ENCODE measurements at regions not wholly inside any gene's neighbourhood (a gene's known extent, or its start where the extent isn't known, plus 50 kb on each side); places are given as distances from the start of the nearest gene placed in this dataset.

- ChIA-PET CTCF (no interaction called here), POLR2A (no interaction called here)
- TF ChIP-seq KLF10 (tag by site-specific recombination; IDR thresholded peaks at IDR 0.05) (no peak), PRDM2 (tag by site-specific recombination; IDR thresholded peaks at IDR 0.05; ENCODE audit: borderline replicate concordance) (no peak), FEZF1 (tag by site-specific recombination; IDR thresholded peaks at IDR 0.05) (no peak), ZNF768 (tag by site-specific recombination; IDR thresholded peaks at IDR 0.05) (no peak)
- no peak overlapping the region for H3K4me3 ChIP-seq (ENCODE audit: low read depth, low read length)
- no peaks in the 10 kb centered on the region for H3K36me3 ChIP-seq (ENCODE audit: control insufficient read depth in 2 of 2, insufficient read depth in 1 of 2, low read length in 2 of 2)
- H3K9me3 ChIP-seq (ENCODE audit: control insufficient read depth, insufficient read depth, low read depth, low read length), result no peaks in the 10 kb centered on the region
- H3K27ac ChIP-seq (ENCODE audit: extremely low read depth, low read depth, low read length), result no peak overlapping the region
- H3K4me1 ChIP-seq (ENCODE audit: control insufficient read depth, insufficient read depth, low read length), result no peaks in the 10 kb centered on the region
Measured at GRCh38 chr3:22691407-22691806, 511.7 kb upstream of the UBE2E2 start.

GRCh38 chr3:22691856-22692628 lies 511.1 kb upstream of the UBE2E2 start:
- Histone ChIP-seq H3K4me3 (ENCODE audit: low read depth, low read length) (no peak overlapping the region), H3K9me3 (ENCODE audit: control insufficient read depth, insufficient read depth, low read depth, low read length) (no peaks in the 10 kb centered on the region), H3K4me1 (ENCODE audit: control insufficient read depth, insufficient read depth, low read length) (no peaks in the 10 kb centered on the region), H3K27ac (ENCODE audit: extremely low read depth, low read depth, low read length) (no peak overlapping the region), H3K36me3 (ENCODE audit: control insufficient read depth in 2 of 2, insufficient read depth in 1 of 2, low read length in 2 of 2) (no peaks in the 10 kb centered on the region)
- CTCF ChIA-PET, result no interaction called here
- TF ChIP-seq ZFP3 (tag by site-specific recombination; IDR thresholded peaks at IDR 0.05; ENCODE audit: low read depth), result no peak
- TF ChIP-seq ZNF830 (tag by site-specific recombination; IDR thresholded peaks at IDR 0.05; ENCODE audit: low read depth), result no peak
- TF ChIP-seq ZNF843 (tag by site-specific recombination; IDR thresholded peaks at IDR 0.05), result no peak
- TF ChIP-seq YY1 (tag by site-specific recombination; IDR thresholded peaks at IDR 0.05), result no peak
- TF ChIP-seq YY2 (tag by site-specific recombination; IDR thresholded peaks at IDR 0.05), result no peak
- no peak for TF ChIP-seq GFI1B (tag by site-specific recombination; IDR thresholded peaks at IDR 0.05)
- POLR2A ChIA-PET, result no interaction called here

GRCh38 chr3:22700876-22701275 lies 502.3 kb upstream of the UBE2E2 start:
- no peaks in the 10 kb centered on the region for H3K4me1 ChIP-seq (ENCODE audit: control insufficient read depth, insufficient read depth, low read length)
- H3K9me3 ChIP-seq (ENCODE audit: control insufficient read depth, insufficient read depth, low read depth, low read length), result no peaks in the 10 kb centered on the region
- CTCF ChIA-PET, result no interaction called here
- no peak overlapping the region for H3K27ac ChIP-seq (ENCODE audit: extremely low read depth, low read depth, low read length)
- no peak overlapping the region for H3K4me3 ChIP-seq (ENCODE audit: low read depth, low read length)
- POLR2A ChIA-PET, result no interaction called here
- H3K36me3 ChIP-seq (ENCODE audit: control insufficient read depth in 2 of 2, insufficient read depth in 1 of 2, low read length in 2 of 2), result no peaks in the 10 kb centered on the region
- TF ChIP-seq MEIS1 (CRISPR knock-in tag; IDR thresholded peaks at IDR 0.05; ENCODE audit: borderline replicate concordance) (no peak), ZNF140 (tag by site-specific recombination; IDR thresholded peaks at IDR 0.05) (no peak), ZFHX2 (tag by site-specific recombination; conservative IDR thresholded peaks at IDR 0.05) (no peak), ZNF580 (tag by site-specific recombination; IDR thresholded peaks at IDR 0.05) (no peak), ZNF2 (tag by site-specific recombination; IDR thresholded peaks at IDR 0.05) (no peak), MZF1 (tag by site-specific recombination; IDR thresholded peaks at IDR 0.05; ENCODE audit: borderline replicate concordance) (no peak), ZBTB6 (tag by site-specific recombination; IDR thresholded peaks at IDR 0.05) (no peak), ZNF670 (tag by site-specific recombination; IDR thresholded peaks at IDR 0.05; ENCODE audit: low read depth) (no peak), PRDM2 (tag by site-specific recombination; IDR thresholded peaks at IDR 0.05; ENCODE audit: borderline replicate concordance) (no peak)

Measured in HEK293 (cell line).